HG02610 (cell line): ENCODE measurements at regions not wholly inside any gene's neighbourhood (a gene's known extent, or its start where the extent isn't known, plus 50 kb on each side); places are given as distances from the start of the nearest gene placed in this dataset.
"Not testable (repeated sequence)": the region's sequence is repeated elsewhere in the genome, so short reads cannot be mapped to it uniquely, and the experiment has no call there.

ENCODE experiments used
- ATAC-seq: cut with Tn5 transposase; IDR thresholded peaks from one replicate; pipeline ENCODE4 v1.9.1; 2021; ENCODE audit warnings: mild to moderate bottlenecking, moderate library complexity; ENCODE audit not compliant: unreplicated experiment

DNA sequence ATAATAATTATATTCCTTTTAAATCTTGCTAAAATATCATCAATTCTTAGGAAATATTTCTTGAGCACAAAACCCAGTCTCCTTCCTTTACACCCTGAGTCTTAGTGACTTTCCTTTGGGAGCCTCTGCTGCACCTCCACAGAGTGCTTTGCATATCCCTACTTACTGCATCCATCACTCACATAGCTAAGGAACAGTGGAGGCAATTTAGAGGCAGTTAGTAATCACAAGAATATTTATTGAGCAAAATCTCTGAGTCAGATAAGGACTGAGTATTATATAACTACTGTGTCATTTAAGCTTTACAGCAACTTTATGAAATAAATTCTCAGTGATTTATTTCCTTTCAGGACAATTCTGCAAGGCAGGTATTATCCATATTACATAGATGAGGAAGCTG is 327.7 kb downstream of the TMX3 start:
- no peak for ATAC-seq

- not testable (repeated sequence) for ATAC-seq
These were observed 330.9 kb downstream of the TMX3 start for GRCh38 chr18:68383979-68384378.

GRCh38 chr18:68376926-68377325 is 338.0 kb downstream of the TMX3 start:
- ATAC-seq = no peak

GRCh38 chr18:68362907-68363306 is 352.0 kb downstream of the TMX3 start:
- no peak for ATAC-seq

GRCh38 chr18:68355637-68356036 is 359.3 kb downstream of the TMX3 start:
- ATAC-seq = no peak

- no peak for ATAC-seq
These were observed 360.7 kb downstream of the TMX3 start for GRCh38 chr18:68354176-68354575.

DNA sequence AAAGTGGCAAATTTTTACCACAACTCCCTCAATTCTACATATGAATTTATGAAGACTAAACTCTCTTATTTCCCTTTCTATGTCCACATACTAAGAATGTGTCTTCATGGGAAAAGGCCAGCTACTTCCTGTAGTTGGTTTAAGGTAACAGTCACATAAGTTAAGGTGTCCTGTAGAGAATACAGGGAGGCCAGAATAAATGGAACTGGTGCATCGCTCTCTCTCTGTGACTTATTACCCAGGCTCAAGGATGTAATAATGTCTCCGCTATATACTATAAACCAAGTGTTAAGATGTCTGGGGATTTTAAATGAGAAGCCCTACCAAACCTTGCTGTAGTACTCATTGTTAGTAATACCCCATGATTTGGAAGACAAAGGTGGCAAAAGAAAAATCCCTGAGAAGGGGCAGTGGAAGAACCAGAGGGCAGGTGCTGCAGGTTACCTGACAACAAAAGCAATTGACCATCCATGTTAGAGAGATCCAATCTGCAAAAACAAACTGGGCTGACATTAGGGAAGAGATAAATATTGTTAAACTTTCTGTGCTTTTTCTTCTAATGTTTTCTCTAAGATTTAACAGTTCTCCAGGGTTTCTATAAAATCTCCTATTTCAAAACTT is 372.8 kb downstream of the TMX3 start:
- ATAC-seq = no peak

DNA sequence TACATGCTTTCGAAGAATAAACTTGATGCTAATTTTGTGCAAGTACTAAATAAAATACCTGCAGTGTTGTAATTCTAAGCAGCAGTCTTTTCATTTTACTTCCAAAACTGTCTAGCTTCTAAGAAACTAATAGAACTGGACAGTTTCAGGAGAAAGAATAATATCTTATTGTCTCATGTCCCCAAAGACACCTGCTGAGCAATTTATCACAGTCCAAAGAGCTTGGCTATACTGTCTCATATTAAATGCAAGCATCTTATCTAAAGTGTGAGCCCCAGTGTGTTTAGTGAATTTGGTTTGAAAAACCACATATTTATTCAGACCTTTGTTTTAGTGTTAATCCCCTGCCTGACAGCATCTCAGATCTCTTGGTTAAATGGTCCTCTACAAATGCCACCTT is 374.3 kb downstream of the TMX3 start:
- no peak for ATAC-seq

- no peak for ATAC-seq
These were observed 384.2 kb downstream of the TMX3 start for GRCh38 chr18:68330658-68331057.

DNA sequence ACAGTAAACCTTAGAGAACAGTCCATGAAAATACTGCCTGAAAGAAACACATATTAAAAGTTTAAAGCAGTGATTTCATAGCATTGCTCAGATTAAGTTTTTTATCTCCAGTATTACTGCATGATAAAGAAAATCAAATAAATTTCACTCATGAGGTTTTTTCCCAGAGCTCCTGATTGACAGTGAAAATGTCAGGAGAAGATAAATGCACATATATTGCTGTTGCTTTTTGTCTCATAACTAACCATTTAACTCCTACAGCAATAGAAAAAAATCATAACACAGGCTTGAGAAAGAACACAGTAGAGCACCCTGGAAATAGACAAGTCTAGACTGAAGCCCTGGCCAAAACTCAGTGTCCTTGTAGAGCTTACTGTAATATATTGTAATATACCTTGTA is 391.0 kb downstream of the TMX3 start:
- ATAC-seq = no peak

DNA sequence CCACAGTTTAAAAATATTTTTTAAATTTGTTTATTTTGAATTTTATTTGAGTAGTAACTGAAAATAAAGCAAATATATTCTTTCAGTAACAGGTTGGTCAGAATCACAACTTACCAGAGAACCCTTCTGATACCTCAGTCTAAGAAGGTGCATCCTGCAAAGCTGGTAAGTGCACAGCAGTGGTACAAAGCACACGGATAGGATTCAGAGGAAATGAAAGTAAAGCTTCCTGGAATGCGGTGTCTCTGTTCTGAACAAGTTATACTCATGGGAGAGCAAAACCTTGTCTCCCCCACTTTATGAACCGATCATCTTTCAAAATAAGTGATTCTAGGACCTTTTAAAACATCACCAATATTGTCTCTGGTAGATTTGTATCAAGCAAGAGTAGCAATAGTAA is 398.3 kb downstream of the TMX3 start:
- ATAC-seq = no peak

DNA sequence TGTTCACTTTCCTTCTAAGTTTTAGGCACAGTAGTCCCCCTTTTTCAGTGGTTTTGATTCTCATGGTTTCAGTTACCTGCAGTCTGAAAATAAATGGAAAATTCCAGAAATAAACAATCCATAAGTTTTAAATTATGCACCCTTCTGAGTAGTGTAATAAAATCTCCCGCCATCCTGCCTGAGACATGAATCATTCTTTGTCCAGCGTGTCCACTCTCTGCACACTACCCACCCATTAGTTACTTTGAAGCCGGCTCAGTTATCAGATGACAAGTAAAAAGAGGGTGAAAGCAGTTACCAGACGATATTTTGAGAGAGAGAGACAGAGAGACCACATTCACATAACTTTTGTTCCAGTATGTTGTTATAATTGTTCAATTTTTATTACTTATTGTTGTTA is 400.5 kb downstream of the TMX3 start:
- no peak for ATAC-seq

- no peak for ATAC-seq
These were observed 413.5 kb downstream of the TMX3 start for GRCh38 chr18:68301441-68301840.

- no peak for ATAC-seq
These were observed 415.0 kb downstream of the TMX3 start for GRCh38 chr18:68299906-68300305.

- ATAC-seq = no peak
These were observed 416.6 kb downstream of the TMX3 start for GRCh38 chr18:68298330-68298729.

DNA sequence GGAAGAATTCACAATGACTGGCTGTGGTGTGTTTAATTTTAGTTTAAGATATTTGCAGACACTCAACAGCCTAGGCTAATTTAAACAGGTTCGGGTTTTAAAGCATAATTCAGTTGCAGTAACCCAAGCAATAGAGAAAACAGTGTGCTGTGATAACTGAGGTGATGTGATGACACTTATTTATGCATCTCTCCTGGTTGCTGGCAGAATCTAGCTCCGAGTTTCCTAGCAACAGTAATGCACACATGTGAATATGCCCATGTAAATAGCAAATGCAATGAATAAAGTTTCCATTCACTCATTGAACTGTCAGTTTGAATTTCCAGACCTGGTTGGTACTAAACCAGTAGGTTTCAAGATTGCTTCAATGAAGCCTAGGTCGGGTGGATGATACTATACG is 426.5 kb downstream of the TMX3 start:
- no peak for ATAC-seq

- no peak for ATAC-seq
These were observed 430.6 kb downstream of the TMX3 start for GRCh38 chr18:68284236-68284780.

DNA sequence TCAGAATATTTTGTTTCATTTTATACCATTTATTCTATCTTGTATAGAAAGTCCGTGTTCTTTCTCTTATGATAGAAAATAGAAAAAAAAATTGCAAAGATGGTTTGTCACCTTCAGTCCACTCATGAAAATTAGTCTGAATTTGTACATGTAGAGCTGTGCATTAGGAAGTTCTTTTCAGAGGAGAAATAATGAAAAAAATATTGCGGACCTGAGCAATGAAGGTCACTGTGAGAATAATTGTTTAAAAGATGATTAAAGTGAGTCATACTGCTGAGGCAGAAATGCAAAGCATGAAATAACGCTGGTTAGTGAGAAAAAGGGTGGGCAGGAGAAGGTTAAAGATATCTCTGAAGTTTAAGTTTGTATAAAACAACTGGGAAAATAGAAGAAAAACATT is 431.1 kb downstream of the TMX3 start:
- ATAC-seq = no peak

DNA sequence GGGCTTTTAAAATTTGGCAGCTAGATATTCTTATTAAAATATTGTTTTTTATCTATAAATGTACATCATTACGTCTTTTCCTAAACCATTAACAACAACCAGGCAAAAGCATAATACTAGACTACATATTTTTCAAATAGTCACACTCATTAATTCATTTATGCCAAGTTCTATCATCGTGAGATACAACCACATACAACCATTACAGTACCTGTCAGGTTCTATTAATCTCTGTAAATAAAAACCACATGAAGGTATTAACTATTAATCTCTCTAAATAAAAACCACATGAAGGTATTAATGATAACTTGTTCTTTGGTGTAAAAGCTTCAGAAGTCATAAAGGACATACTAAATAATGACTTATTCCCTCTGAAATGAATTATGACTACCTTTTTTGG is 432.7 kb downstream of the TMX3 start:
- no peak for ATAC-seq

GRCh38 chr18:68275616-68276015 is 439.3 kb downstream of the TMX3 start:
- no peak for ATAC-seq

- no peak for ATAC-seq
These were observed 444.9 kb downstream of the TMX3 start for GRCh38 chr18:68270017-68270416.

DNA sequence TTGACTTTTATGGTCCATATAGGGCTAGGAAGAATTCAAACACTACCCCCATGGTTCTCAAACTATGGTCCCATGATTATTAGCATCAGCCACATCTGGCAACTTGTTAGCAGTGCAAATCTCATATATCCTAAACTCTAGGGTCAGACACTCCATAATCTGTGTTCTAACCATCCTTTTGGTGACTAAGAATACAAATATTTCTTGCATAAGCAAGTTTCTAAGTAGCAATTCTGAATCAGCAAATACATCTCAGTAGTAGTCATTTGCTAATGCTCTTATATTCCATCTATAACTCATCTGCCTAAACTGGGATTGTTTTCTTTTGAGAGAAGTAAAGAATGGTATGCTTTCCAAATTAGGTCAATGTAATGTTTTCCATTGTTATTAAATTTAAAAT is 447.3 kb downstream of the TMX3 start:
- ATAC-seq = no peak

GRCh38 chr18:68263481-68263880 is 451.4 kb downstream of the TMX3 start:
- no peak for ATAC-seq
